HG03280 (cell line): ENCODE measurements at regions not wholly inside any gene's neighbourhood (a gene's known extent, or its start where the extent isn't known, plus 50 kb on each side); places are given as distances from the start of the nearest gene placed in this dataset.
"Not testable (repeated sequence)": the region's sequence is repeated elsewhere in the genome, so short reads cannot be mapped to it uniquely, and the experiment has no call there.

ENCODE experiments used
- ATAC-seq: cut with Tn5 transposase; IDR thresholded peaks from one replicate; pipeline ENCODE4 v1.9.1; 2021; ENCODE audit warnings: mild to moderate bottlenecking, moderate library complexity; ENCODE audit not compliant: unreplicated experiment

DNA sequence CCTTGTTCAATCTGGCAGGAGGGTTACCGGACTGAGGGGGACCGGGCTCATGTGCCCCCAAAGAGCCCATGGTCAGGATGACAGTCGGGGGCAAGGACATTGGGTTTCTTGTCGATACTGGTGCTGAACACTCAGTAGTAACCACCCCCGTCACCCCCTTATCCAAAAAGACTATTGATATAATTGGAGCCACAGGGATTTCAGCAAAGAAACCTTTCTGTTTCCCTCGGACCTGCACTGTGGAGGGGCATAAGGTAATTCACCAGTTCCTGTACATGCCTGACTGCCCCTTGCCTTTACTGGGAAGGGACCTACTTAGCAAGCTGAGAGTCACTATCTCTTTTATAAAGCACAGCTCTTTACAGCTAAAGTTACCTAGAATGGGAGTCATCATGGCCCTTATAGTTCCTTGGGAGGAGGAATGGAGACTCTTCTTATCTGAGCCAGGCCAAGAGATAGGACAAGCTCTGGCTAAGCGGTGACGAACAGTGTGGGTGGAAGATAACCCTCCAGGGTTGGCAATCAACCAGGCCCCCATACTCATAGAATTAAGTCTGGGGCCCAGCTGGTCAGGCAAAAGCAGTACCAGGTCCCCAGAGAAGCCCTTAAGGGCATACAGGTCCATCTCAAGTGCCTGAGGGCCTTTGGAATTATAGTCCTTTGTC, 603.7 kb downstream of the UQCRFS1 start:
- no peak for ATAC-seq

DNA sequence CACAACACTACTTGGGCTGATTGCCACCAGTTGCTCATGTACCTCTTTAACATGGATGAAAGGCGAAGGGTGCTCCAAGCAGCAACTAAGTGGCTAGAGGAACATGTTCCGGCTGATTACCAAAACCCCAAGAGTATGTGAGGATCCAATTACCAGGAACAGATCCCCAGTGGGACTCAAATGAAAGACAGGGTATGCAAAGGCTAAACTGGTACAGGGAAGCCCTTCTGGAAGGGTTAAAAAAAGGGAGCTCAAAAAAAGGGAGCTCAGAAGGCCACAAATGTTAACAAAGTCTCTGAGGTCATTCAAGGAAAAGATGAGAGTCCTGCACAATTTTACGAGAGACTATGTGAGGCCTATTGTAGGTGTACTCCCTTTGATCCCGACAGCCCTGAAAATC, 604.7 kb downstream of the UQCRFS1 start:
- ATAC-seq: no peak

DNA sequence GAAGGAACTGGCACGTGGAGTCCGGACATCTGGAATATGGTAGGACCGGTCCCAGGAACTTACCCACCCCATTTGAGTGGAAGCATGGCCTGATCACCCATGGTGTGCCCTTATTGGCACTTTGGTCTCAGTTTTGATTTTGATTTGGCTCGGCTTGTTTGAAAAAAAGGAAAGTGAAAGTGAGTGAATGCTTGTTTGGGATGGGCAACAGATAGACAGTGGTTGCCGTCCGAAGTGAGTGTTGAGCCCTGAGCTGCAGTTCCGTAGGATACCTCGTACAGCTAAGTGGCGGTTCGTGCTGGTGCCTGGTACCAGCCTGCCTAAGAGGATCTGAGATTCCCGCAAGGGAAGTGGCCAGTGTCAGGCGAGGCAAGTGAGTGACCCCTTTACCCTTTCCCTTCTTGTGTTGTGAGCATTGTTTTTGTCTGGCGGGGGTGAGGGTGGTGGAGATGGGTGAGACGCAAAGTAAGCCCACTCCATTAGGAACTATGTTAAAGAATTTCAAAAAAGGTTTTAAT, 605.8 kb downstream of the UQCRFS1 start:
- no peak for ATAC-seq

DNA sequence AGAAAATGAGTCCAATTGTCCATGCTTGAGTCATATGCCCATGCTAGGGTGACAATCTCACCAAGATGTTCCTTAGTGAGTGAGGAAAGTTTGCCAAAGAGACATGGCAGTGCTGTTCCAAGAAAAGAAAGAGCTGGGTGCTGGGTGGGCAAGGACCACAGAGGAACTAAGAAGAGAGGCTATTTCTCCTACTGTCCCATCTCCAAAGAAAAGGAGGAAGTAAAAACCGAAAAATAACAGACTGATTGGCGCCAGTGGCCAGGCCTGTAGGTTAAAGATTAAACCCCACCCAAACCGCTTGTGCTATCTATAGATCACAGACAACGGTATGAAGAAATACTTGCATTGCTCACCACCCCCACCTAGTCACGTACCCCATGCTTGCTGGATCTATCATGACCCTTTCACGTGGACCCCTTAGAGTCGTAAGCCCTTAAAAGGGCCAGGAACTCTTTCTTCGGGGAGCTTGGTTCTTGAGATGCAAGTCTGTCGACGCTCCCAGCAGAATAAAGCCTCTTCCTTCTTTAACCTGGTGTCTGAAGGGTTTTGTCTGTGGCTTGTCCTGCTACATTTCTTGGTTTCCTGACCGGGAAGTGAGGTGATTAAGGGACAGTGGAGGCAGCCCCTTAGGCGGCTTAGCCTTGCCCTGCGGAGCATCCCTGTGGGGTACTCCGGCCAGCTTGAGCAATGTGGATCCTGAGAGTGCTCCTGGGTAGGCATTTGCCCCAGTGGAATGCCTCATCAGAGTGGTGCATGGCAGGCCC, 606.5 kb downstream of the UQCRFS1 start:
- no peak for ATAC-seq

DNA sequence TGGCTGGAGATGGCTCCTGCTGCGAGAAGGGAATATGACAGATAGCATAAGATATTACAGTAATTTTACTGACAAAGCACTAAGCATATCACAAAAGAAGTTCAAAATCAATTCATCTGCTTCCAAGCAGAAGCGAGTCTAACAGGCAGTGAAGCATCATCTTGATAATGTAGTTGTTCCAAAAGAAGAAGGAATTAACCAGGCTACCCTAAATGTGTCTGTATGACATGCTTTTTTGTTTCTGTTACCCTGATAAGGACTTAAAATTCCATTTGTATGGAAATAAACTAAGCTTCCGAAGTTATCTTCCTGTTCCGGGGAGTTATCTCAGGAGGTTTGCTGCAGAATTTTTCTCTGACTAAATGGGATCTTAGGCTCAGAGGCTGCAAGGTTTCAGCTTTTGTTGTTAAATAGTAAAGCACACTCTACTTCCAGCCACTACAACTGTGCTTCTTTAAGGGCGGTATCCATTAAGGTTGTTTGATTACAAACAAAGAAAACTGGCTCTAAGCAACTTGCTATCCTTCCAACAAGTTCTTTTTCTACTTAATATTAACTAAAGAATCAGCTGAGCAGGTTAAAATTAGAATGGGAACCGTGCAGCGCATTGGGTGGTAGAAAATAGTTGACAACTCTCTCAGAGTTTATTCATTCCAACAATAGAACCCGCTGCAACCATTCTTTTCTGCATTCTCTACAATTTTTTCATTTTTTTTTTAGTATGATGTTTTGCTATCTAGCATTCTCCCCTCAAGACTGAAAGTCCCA, 607.3 kb downstream of the UQCRFS1 start:
- ATAC-seq: no peak

DNA sequence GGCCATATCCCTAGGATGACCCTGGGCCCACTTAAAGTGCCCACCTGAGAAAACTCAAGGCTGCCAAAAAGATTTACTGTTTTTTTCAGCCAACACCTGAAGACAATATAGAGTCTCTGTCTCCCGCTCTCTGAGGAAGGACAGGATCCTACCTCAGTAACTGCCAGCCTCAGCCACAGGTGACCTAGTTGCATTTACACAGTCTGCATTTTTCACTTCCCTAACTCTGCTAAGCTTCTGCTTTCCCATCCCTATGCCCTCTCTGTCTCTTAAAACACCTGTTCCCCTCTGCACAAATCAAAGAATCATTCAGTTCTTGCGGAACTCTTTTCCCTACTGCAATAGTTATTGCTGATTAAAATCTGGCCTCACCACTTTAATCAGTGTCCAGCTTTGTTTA, 609.5 kb downstream of the UQCRFS1 start:
- ATAC-seq: no peak

DNA sequence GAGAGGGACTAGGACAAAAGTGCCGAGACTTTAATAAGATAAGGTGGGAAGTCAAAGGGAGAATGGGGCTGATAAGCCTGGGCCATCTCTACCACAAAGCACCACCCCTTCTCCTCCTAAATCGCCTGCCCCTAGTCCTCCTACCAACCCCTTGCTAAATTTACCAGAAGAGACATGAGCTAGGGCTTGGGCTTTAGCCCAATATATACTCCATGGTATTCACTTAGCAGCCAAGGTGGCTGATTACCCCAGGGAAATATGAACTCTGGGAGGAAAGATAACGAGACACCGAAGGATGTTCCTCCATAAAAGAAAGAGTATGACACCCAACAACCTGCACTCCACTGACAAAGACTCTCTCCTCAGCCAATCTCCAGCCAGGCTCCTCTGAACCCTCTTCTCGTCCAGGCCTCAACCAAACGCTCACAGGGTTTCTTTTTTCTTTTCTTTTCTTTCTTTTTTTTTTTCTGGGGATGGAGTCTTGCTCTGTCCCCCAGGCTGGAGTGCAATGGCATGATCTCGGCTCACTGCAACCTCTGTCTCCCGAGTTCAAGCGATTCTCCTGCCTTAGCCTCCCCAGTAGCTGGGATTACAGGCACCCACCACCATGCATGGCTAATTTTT, 610.2 kb downstream of the UQCRFS1 start:
- ATAC-seq: no peak

DNA sequence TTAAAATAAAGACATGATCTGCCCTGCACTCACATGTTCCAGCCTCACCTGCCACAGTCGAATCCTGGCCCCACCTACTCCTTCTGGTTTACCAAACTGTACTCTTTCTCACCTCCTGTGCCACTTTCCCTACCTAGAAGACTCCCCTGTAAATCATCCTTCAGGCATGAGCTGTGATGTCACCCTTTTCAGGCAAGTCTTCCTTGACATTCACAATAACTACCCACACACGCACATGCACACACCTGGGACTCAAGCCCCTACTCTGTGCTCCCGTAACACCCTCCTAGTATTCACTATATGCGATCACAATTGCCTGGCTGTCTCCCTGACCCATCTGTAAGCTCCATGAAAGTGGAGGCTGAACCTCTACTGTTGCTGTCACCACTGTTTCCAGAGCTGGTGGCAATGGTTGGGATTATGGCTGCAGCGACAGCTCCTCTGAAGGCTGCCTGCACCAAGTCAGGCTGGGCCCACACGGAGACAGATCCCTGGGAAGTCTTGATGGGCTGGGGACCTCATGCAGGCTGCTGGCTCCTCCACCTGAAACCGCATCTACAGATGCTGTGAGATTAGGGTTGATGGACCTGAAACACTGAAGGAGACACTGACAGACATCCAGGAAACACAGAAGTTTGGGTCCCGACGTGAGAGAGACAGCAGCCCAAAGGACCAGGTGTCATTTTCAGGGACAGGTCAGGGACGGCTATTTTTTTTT, 611.1 kb downstream of the UQCRFS1 start:
- no peak for ATAC-seq

DNA sequence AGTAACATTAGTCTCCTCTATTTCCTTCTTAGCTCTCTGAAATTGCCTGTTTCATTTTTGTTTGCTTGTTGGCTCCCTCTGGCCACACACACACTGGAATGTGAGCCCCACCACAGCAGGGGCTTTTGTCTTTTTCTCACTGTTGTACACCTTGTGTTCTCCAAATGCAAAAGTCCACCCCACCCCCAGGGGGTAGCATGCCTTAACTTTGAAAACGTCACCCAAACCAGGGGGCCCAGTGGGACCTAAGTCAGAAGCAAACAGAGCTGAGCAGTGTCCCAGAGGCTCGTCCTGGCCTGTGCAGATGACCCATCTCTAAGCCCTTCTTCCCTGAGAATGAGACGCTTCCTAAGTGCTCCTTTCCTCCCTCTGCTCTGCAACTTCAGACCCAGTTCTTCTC, 614.1 kb downstream of the UQCRFS1 start:
- no peak for ATAC-seq

DNA sequence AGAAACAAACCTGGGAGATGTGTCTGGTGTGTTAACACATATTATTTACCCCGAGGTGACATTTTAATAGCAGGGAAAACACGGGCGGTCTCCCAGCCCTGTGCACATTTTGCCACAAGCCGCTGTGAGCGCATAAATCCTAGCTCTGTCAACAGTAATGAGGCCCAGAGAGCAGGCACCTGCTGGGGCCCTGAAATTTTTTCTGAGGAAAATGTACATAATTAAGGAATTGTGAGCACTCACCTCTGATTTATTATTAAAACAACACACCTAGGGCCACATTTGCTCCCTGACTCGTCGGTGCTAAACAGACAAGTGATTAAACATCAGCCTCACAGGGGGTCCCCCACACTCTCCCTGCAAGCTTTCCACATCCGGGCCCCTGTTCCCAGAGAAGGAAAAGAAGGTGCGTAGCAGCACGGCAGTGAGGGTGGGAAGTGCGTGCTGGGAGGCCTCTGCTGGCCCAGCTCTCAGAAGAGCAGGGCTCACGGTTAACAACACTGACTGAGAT, 616.3 kb downstream of the UQCRFS1 start:
- ATAC-seq: no peak

DNA sequence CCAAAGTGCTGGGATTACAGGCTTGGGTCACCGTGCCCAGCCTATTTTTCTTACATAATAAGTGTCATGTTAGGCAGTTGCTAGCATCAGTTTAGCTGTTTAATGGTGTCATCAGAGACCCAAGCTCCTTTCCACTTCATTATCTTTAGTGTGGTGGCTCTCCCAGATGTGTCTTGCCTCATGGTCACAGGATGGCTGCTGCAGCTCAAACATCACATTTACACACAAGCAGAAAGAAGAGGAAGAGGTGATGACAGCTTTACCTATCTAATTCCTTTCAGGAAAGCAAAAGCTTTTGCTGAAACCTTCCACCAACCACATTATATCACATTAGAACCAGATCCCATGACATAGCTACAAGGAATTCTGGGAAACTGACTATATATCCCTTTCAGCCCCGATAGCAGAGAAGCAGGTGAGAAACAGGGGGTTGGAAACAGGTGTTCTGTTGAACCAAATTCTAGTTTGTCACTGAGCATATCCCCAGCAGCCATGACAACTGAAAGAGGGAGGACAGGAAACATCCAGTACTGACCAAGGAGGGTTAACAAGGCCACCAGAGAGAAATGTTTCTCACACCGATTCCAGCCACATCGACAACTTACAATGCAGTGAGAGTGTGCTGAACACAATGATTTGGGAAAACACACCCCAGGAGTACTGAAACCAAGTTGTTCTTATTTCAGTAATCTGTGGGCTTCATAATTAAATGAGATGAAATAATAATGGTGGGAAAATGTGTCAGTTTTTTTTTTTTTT, 617.0 kb downstream of the UQCRFS1 start:
- ATAC-seq: no peak

DNA sequence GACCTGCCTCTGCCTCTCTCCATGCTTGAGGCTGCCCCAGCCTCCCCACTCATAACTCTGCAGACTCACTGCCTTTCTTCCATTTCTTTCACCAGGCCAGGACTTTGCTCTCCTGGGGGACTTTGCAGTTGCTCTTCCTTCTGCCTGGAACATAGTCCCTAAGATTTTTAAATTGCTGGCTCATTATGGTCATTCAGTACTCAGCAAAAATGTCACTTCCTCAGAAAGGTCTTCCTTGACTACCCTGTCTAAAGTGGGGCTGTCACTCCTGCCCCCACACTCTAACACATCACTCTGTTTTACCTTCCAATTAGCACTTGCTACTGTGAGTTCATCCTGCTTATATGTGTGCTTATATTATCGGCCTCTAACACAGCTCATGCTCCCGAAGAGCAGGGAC, 618.2 kb downstream of the UQCRFS1 start:
- no peak for ATAC-seq

DNA sequence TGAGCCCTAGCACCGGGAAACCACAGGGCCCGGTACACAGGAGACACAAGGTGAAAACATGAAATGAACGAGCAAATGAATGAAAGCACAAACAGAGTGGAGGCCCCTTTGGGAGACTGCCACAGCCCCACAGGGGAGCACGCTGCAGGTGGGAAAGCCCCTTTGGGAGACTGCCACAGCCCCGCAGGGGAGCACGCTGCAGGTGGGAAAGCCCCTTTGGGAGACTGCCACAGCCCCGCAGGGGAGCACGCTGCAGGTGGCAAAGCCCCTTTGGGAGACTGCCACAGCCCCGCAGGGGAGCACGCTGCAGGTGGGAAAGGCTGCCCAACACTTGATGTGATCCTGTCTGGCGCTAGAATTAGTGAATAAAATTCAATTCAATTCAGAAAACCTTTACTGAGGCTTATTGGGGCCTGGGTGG, 623.0 kb downstream of the UQCRFS1 start:
- ATAC-seq: not testable (repeated sequence)

DNA sequence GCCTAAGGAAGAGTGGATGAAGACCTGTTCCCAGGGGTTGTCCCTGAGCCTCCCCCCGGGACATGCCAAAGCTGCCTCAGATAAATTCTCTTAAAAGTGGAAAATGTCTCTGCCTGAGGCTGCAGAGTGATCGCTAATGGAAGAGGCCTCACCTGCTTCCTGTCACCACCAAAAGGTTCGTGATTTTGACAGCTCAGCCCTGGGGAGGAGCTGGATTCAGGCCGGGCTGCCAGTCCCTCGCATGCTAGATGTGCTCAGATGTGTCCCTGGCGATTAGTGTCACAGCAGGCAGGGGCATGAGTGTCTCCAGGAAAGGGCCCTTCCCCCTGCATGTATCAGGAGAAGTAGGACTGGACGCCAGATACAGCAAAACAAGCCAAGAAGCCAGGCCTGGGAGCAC, 626.5 kb downstream of the UQCRFS1 start:
- no peak for ATAC-seq

DNA sequence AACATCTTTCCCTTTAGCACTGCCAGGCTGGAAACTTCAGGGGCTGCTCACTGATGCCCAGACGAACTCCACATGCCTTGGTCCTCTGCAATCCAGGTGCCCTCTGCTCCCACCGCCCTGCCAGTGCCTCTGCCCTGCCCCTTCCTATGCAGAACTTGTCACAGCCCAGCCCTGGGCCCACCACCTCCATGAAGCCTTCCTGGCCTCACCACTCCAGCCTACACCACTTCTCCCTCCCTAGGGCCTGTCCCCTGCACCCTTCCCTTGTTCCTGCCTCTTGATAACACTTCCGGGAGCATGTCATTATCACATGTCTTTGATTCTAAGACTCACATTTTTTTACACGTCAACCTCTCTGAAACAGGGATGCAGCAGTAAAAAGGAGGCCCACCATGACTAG, 627.2 kb downstream of the UQCRFS1 start:
- no peak for ATAC-seq

DNA sequence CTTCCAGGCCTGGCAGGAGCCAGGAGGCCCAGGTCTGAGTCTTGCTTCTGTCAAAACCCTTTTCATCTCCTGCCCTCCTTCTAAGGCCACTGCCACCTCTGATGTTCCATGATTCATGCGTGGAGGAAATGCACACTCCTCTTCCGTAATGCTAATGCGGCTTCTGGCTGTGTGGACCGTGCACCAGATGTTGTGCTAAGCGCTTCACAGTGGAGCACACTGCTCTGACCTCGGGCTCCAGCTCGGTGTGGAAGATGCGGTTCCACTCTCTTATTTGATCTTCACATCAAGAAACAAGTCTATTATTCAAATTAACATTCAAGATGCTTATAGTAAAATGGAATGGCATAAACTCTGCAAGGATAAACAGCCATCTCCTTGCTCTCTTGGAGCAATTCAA, 629.2 kb downstream of the UQCRFS1 start:
- ATAC-seq: no peak

DNA sequence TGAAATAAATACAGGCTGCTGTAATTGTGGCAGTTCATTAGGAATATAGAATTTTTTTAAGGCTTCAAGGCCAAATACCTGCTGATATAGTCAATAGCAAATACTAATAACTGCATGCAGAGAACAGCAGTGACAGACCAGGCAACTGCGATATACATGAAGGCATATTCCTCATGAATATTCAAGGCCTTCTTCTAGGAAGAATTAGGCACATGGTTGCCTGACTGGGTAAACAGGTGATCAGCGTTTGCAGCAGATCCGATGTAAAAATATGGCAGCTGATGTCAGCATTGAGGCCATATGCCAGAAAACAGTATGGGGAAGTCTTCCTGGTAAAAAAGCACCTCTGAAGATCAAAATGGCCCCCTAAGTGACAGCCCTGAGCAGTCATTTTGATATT, 629.7 kb downstream of the UQCRFS1 start:
- no peak for ATAC-seq

DNA sequence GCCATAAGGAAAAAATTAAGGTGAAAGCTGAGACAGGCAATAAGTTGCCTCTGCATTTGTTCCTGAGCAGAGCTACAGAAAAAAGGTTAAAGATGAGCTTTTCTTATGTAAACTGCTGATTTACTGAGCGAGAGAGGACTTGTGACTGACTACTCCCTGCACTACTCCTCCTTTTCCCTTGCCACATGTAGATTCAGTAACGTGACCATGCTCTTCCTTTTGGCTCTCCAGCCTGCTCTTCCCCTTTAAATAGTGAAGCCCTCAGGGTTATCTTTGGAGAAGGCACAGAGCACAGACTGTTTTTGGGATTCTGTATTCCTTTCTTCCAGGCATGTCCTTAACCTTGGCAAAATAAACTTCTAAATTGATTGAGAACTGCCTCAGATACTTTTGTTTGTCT, 630.2 kb downstream of the UQCRFS1 start:
- no peak for ATAC-seq

DNA sequence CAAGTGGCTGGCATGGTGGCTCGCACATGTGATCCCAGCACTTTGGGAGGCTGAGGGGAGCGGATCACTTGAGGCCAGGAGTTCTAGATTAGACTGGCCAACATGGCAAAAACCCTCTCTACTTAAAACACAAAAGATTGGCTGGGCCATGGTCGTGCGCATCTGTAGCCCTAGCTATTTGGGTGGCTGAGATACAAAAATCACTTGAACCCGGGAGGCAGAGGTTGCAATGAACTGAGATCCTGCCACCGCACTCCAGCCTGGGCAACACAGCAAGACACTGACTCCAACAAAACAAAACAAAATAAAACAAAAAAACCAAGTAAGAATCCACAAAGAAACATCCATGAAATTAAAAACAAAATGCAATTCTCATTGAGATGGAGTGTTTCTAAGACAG, 630.6 kb downstream of the UQCRFS1 start:
- ATAC-seq: no peak

DNA sequence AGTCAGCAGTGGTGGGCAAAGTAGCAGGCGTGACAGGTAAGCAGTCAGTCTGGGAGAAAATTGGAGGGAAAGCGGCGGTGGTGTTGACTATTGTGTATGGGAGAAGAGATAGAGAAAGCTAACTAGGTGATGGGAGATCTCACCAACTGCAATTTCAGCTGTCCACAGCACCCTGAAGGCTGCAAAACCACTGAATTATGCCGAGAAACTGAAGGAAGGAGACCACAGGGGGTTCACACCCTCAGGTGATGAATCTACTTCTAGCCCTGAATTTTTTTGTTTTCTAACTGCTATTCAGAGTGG, 631.5 kb downstream of the UQCRFS1 start:
- no peak for ATAC-seq
